ENCODE measurements at regions not wholly inside any gene's neighbourhood (a gene's known extent, or its start where the extent isn't known, plus 50 kb on each side); places are given as distances from the start of the nearest gene placed in this dataset.
"Not testable (repeated sequence)": the region's sequence is repeated elsewhere in the genome, so short reads cannot be mapped to it uniquely, and the experiment has no call there.

DNA sequence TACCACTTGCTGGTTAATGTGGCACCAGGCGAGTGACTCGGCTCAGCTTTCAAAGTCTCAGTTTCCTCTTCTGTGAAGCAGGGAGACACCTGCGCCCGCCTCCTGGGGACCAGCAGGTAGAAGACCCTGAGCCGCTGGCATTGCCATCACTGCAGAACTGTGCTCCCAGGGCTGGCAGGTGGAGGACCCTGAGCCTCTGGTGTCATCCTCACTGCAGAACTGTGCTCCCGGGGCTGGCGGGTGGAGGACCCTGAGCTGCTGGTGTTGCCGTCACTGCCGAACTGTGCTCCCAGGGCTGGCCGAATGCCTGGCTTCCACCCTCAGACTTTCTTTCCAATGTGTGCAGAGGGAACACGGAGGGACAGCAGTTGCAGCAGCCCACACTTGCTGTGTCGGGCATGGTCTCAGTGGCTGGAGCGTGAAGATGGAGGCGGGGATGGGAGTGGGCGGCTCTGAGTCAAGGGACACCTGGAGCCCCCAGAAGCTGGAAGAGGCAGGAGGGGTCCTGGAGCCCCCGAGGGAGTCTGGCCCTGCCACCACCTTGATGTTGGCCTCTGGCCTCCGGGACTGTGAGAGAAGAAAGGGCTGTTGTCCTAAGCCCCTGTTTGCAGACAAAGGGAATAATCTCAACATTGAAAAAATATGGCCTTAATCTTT, 75.8 kb upstream of the METTL9 start:
- Mint-ChIP-seq H3K27me3 (peaks cover 2% of the 10 kb centered on the region), H3K4me3 (no peak overlapping the region), H3K4me1 (peaks cover 10% of the 10 kb centered on the region), H3K36me3 (no peaks in the 10 kb centered on the region), H3K9me3 (no peaks in the 10 kb centered on the region), H3K27ac (no peak overlapping the region)
- no peak for ATAC-seq (ENCODE audit: low read depth)
- no peak for DNase-seq (ENCODE audit: low spot score in 2 of 2)

DNA sequence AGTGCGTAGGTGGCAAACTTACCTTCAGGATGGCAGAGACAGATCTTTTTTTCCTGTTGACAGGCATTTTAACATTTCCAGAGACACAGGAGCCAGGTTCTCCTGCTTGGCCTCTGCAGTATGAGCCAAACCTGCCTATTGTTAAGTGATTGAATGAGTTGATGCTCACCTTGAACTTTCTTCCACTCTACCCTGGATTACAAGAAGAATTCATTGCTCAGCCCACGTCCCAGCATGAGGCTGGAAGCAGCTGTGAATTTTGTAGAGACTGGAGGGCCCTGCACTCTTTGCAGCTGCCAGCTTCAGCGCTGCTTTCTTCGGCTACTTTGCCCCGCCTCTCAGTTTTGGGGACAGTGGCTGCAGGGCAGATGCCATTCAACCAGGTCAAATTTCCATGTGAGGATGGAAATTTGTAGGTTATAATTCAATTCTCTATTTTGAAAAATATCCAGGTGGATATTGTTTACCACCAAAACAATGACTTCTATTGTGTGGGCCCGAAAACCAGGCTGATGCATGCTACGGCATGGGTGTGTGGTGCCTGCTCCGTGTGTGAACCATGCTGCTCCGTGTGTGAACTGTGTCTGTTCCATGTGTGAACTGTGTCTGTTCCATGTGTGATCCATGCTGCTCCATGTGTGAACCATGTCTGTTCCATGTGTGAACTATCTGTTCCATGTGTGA, 75.2 kb upstream of the METTL9 start:
- peaks cover 5% of the 10 kb centered on the region for H3K4me1 Mint-ChIP-seq
- no peak overlapping the region for H3K27ac Mint-ChIP-seq
- H3K36me3 Mint-ChIP-seq, result no peaks in the 10 kb centered on the region
- DNase-seq (ENCODE audit: low spot score in 2 of 2), result no peak
- H3K4me3 Mint-ChIP-seq, result no peak overlapping the region
- H3K9me3 Mint-ChIP-seq, result no peaks in the 10 kb centered on the region
- no peak for ATAC-seq (ENCODE audit: low read depth)
- H3K27me3 Mint-ChIP-seq, result peaks cover 2% of the 10 kb centered on the region

DNA sequence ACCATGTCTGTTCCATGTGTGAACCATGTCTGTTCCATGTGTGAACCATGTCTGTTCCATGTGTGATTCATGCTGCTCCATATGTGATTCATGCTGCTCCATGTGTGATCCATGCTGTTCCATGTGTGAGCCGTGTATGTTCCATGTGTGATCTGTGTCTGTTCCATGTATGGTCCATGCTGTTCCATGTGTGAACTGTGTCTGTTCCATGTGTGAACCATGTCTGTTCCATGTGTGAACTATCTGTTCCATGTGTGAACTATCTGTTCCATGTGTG, 74.7 kb upstream of the METTL9 start:
- not testable (repeated sequence) for H3K27me3 Mint-ChIP-seq; H3K4me3 Mint-ChIP-seq; H3K4me1 Mint-ChIP-seq; DNase-seq (ENCODE audit: low spot score in 2 of 2); H3K9me3 Mint-ChIP-seq; H3K36me3 Mint-ChIP-seq; H3K27ac Mint-ChIP-seq; ATAC-seq (ENCODE audit: low read depth)

DNA sequence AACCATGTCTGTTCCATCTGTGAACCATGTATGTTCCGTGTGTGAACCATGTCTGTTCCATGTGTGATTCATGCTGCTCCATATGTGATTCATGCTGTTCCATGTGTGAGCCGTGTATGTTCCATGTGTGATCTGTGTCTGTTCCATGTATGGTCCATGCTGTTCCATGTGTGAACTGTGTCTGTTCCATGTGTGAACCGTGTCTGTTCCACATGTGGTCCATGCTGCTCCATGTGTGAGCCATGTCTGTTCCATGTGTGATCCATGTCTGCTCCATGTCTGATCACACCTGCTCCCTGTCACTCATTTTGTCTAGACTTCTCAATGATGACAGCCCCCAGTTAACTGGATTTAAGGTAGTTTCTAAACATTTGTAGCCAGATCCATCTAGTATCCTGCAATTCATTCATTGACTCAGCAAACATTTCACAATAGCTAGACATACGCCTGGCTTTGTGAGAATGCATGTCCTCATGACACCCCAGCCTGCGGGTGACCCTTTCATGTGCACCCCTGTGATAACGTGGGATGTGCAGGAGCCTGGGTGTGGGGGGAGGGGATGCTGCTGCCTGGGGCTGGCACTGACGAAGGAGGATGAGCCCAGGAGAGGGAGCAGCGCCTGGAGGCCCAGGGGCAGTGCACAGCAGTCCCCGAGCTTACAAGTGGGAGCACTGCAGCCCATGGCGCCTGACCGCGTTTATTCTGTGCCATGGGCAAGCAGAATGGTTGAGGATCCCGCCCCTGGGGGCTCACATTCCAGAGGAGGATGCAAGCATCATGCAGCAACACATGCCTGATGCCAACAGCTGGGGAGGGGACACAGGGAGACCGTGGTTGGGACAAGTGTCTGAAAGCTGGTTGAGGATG, 74.1 kb upstream of the METTL9 start:
- H3K4me3 Mint-ChIP-seq; H3K9me3 Mint-ChIP-seq; H3K27me3 Mint-ChIP-seq; ATAC-seq (ENCODE audit: low read depth); DNase-seq (ENCODE audit: low spot score in 2 of 2); H3K36me3 Mint-ChIP-seq; H3K4me1 Mint-ChIP-seq; H3K27ac Mint-ChIP-seq: not testable (repeated sequence)

DNA sequence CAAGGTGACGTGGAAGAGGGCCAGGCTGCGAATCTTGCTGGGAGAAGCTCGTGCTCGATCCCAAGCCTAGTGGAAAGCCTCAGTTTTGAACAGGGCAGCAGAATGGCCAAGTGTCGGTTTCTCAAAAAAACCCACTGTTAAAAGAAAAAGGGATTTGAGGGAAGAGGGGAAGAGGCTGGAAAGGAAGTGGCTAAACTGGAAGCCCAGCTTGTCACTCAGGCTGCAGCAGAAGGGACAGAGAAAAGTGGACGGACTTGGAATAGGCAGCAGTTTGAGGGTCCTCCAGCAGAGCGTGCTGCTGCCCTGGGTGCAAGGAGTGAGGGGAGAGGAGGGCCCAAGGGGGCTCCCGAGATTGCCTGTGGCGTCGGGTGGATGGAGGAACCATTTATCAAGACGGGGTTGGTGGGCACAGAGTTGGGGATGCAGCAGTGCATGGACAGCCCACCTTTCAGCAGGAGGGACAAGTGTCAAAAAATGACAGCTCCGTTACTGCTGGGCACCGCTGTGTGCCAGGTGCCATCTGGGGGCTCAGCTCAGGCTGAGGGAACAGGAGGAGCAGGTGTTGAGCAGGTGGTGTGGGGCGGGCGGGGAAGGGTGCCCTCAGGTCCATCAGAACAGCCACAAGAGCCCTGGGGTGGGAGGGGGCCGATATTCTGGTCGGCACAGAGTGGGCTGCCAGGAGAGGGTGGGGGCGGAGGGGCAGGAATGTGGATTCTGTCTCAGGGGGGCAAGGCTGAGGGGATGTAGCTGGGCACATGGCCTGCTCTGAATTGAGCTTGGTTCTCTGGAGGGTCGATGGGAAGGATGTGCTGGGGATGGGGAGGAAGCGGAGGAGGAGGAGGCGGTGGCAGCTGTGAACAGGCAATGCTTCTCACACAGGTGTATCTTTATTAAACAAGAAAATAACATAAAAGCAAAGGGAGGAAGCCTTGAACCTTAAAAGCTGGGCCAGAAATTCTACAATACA, 73.1 kb upstream of the METTL9 start:
- H3K27ac Mint-ChIP-seq; H3K4me3 Mint-ChIP-seq; ATAC-seq (ENCODE audit: low read depth); H3K9me3 Mint-ChIP-seq; H3K36me3 Mint-ChIP-seq; H3K4me1 Mint-ChIP-seq; H3K27me3 Mint-ChIP-seq; DNase-seq (ENCODE audit: low spot score in 2 of 2): not testable (repeated sequence)

DNA sequence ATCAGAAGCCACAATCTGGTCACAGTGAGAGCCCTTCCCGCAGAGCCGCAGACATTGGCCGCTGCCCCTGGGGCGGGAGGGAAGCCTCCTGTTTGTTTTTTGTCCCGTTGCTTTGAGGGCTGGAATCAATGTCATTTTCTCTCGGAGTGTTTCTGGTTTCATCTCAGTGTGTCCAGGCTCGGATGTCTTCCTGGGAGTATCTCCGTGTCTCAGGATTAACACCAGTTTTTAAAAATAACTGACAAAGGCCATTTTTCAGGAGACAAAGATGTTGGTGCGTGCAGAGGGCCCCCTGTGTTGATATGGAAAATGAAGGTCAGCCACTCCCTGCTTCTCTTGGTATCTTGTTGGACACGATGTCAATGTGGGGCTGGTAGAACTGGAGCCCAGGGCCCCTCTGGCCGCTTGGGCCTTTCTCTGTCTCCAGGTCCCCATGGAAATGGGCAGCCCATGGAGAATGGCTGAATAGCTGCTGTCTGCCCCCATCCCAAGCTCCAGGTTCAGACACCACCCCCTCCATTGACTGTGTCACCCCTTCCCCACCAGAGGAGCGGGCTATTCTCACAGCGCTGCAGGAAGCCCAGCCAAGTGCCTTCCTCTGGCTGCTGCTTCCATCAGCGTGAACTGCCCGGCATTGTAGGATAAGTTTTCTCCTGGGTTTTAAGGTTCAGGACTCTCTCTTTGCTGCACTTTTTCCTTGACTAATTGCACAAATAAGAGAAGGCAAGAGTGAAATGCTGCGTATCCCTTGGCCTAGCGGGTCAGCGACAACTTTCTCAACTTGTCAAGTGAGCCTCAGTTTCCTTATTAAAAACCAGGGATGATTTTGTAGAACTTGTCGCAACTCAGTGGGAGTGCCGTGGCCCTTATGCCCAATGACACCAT, 72.2 kb upstream of the METTL9 start:
- DNase-seq (ENCODE audit: low spot score in 2 of 2), result no peak
- no peaks in the 10 kb centered on the region for H3K36me3 Mint-ChIP-seq
- ATAC-seq (ENCODE audit: low read depth), result no peak
- H3K27me3 Mint-ChIP-seq, result peaks cover 2% of the 10 kb centered on the region
- H3K4me1 Mint-ChIP-seq, result peaks cover 3% of the 10 kb centered on the region
- no peak overlapping the region for H3K4me3 Mint-ChIP-seq
- H3K27ac Mint-ChIP-seq, result no peak overlapping the region
- no peaks in the 10 kb centered on the region for H3K9me3 Mint-ChIP-seq

DNA sequence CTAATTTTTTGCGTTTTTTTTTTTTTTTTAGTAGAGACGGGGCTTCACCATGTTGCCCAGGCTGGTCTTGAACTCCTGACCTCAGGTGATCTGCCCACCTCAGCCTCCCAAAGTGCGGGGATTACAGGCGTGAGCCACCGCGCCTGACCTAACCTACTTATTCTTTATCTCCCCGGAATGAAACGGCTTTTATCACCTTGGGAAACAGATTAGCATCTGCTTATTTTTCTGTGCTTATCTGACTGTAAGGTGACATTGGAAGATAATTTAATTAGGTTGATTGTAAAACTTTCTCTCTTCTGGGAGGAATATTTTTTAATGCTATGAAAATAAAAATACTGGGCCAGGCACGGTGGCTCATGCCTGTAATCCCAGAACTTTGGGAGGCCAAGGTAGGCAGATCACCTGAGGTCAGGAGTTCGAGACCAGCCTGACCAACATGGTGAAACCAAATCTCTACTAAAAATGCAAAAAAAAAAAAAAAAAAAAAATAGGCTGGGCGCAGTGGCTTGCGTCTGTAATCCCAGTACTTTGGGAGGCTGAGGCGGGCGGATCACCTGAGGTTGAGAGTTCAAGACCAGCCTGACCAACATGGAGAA, 70.2 kb upstream of the METTL9 start:
- H3K27ac Mint-ChIP-seq; DNase-seq (ENCODE audit: low spot score in 2 of 2); H3K4me3 Mint-ChIP-seq; H3K27me3 Mint-ChIP-seq; H3K9me3 Mint-ChIP-seq; H3K36me3 Mint-ChIP-seq; H3K4me1 Mint-ChIP-seq; ATAC-seq (ENCODE audit: low read depth): not testable (repeated sequence)

DNA sequence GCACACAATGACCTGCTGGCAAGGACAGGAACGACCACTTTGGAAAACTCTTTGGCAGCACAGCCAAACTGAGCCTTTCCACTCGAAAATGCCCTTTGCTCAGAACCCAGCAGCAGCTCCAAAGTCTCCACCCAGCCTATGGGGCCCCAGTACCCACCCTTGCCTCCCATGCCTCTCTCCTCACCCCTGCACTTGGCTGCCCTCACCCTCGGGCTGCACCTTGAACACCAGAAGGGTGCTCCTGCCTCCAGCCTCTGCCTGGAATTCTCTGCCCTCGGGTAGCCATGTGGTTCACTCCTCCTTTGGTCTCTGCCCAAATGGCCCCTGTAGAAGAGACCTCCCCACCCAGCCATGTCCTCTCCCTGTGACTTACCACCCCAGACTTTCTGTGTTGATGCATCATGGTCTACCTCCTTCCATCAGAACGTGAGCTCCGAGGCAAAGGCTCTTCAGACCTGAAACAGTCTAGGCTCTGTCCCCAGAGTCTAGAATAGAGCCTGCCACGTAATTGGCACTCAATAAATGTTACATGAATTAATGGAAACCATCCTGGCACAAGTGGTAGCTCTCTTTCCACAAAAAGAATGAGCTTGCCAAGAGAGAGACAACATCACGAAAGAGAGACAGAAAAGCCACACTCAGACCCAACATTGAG, 68.5 kb upstream of the METTL9 start:
- H3K27me3 Mint-ChIP-seq; ATAC-seq (ENCODE audit: low read depth); H3K4me1 Mint-ChIP-seq; DNase-seq (ENCODE audit: low spot score in 2 of 2); H3K4me3 Mint-ChIP-seq; H3K36me3 Mint-ChIP-seq; H3K9me3 Mint-ChIP-seq; H3K27ac Mint-ChIP-seq: not testable (repeated sequence)

DNA sequence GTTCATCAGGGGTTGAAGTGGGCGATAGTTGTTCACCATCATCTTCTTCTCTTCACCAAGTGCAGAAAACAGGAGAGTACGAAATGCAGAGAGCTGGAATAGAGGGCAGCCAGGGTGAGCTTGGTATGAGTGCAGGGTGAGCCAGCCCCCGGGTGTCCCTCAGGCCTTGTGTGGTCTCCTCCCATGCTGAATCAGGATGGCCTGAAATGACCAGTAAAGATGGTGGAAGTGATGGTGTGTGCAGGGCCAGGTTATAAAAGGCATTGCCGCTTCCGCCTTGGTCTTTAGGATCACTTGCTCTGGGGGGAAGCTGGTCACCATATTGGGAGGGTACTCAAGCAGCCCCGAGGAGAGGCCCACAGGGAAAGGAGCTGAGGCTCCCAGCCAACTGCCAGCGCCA, 66.4 kb upstream of the METTL9 start:
- H3K36me3 Mint-ChIP-seq; H3K4me1 Mint-ChIP-seq; DNase-seq (ENCODE audit: low spot score in 2 of 2); H3K27ac Mint-ChIP-seq; ATAC-seq (ENCODE audit: low read depth); H3K4me3 Mint-ChIP-seq; H3K27me3 Mint-ChIP-seq; H3K9me3 Mint-ChIP-seq: not testable (repeated sequence)

DNA sequence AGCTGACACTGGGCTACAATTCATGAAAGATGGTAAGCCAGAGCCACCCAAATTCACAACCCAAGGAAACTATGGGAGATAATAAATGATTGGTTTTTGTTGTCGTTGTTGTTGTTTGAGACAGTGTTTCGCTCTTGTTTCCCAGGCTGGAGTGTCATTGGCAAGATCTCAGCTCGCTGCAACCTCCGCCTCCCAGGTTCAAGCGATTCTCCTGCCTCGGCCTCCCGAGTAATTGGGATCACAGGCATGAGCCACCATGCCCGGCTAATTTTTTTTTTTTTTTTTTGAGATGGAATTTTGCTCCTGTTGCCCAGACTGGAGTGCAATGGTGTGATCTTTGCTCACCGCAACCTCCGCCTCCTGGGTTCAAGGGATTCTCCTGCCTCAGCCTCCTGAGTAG, 65.9 kb upstream of the METTL9 start:
- not testable (repeated sequence) for H3K4me1 Mint-ChIP-seq; H3K36me3 Mint-ChIP-seq; ATAC-seq (ENCODE audit: low read depth); H3K27me3 Mint-ChIP-seq; H3K27ac Mint-ChIP-seq; DNase-seq (ENCODE audit: low spot score in 2 of 2); H3K9me3 Mint-ChIP-seq; H3K4me3 Mint-ChIP-seq

DNA sequence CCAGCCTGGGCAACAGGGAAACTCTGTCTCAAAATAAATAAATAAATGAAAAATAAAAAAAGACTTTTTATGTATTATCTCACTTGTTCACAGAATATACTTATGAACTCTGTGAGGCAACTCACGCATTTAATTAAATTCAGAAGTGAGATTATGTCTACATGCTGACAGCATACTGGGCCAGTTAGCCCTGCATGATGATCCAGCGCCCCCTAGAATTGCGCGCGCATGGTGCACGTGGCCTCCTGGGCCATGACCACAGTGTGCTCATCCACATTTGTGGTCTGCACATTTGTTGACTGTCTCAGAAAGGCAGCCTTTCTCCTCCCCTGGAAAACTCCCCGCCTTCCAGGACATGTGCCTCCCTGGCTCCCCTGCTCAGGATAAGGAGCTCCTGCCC, 64.8 kb upstream of the METTL9 start:
- not testable (repeated sequence) for H3K4me1 Mint-ChIP-seq; ATAC-seq (ENCODE audit: low read depth); H3K4me3 Mint-ChIP-seq; H3K36me3 Mint-ChIP-seq; H3K9me3 Mint-ChIP-seq; H3K27me3 Mint-ChIP-seq; H3K27ac Mint-ChIP-seq; DNase-seq (ENCODE audit: low spot score in 2 of 2)

DNA sequence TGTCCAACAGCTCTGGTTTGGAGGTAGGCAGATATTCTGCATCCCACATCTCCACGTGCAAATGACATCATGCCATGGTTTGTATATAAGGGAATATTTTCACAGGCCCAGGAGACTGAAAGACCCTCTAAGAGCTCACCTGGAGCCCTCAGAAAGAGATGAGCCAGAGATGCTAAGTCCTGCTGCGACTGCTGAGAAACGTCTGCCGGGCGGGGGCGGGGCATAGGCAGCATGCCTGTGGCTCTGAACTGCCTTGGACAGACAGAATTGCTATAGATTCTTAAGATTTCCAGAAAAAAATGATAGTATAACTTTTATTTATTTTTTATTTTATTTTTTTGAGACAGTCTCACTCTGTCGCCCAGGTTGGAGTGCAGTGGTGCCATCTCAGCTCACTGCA, 64.2 kb upstream of the METTL9 start:
- H3K36me3 Mint-ChIP-seq; DNase-seq (ENCODE audit: low spot score in 2 of 2); H3K9me3 Mint-ChIP-seq; H3K4me1 Mint-ChIP-seq; H3K27ac Mint-ChIP-seq; H3K4me3 Mint-ChIP-seq; H3K27me3 Mint-ChIP-seq; ATAC-seq (ENCODE audit: low read depth): not testable (repeated sequence)

Data from memory B cell (primary cell).